ENCODE measurements at regions not wholly inside any gene's neighbourhood (a gene's known extent, or its start where the extent isn't known, plus 50 kb on each side); places are given as distances from the start of the nearest gene placed in this dataset.
"Not testable (repeated sequence)": the region's sequence is repeated elsewhere in the genome, so short reads cannot be mapped to it uniquely, and the experiment has no call there.

DNA sequence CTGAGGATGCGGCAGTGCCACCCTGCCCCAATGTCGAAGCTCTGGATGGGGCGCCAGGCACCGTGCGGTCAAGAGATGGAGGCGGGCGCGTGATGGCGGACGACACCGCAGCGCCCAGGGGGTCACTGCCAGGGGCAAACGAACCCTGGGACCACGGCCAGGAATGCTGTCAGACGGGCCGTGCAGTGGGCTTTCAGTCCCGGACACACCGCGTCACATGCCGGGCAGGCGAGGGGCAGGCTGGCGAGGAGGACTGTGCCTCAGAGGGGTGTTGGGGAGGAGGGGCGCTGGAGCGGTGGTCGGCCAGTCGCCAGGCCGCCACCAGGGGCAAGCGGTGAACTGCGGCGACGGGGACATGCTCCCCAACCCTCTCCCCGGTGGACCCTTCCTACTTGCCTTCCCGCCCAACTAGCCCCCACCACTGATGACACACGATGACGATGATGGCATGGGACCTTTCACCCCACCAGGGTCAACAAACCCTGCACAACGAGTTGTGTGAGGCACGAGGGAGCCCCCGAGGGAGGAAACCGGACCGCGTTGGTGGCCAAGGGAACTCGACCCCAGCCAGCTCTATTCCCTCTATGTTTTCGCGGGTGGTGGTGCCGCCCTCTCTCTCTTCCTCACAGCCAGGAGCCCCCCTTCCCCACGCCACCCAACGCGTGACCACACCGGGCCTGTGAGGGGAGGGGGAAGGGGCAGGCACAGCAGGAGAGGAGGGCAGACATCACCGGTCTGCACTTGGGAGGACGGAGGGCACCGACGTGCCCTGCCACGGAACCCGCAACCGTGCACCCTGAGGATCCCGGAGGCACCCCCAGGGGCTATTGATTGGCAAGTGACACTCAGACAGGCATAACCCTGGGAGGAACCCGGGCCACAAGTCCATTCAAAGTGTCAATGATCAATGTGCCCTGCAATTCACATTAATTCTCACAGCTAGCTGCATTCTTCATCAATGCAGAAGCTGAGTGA is 1960.9 kb upstream of the DEFB115 start:
- DNase-seq (ENCODE audit: low read depth in 4 of 4, low spot score in 3 of 4): no peak

GRCh38 chr20:29297411-29298270 is 1959.8 kb upstream of the DEFB115 start:
- no peak for DNase-seq (ENCODE audit: low read depth in 4 of 4, low spot score in 3 of 4)

DNA sequence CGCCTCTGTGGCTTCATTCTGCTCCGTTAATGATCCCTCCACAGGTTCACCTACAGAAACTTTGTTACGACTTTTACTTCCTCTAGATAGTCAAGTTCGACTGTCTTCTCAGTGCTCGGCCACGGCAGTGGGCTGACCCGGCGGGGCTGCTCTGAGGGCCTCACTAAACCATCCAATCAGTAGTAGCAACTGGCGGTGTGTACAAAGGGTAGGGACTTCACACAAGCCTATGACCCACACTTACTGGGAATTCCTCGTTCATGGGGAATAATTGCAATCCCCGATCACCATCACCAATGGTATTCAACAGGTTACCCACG is 1959.2 kb upstream of the DEFB115 start:
- DNase-seq (ENCODE audit: low read depth in 4 of 4, low spot score in 3 of 4): no peak

- DNase-seq (ENCODE audit: low read depth in 4 of 4, low spot score in 3 of 4): no peak
Measured at GRCh38 chr20:29298759-29299613, 1958.5 kb upstream of the DEFB115 start.

DNA sequence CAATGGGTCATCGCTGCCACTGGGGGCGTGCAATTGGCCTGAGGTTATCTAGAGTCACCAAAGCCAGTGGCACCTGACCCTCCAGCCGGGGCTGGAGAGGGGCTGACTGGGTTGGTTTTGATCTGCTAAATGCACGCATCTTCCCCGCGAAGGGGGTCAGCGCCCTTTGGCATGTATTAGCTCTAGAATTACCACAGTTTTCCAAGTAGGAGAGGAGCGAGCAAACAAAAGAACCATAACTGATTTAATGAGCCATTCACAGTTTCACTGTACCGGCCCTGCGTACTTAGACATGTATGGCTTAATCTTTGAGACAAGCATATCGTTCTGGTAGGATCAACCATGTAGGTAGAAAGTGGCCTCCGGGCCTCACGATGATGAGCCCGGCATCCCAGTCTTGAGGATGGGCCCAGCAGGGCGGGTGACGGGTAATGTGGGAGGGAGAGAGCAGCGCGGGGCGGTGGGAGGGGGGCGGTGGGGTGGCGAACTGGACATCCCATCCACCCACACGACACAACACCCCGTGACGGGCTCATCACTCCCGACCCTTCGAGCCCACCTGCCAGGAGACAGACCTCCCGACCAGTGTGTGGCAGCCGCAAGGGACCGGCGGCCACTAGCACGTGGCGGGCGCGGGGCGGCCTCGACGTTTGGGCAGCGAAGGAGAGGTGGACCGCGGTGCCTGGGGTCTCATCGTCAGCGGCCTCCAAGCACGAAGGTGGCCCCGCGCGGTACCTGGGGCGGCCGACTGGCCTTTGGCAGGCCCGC is 1957.5 kb upstream of the DEFB115 start:
- no peak for DNase-seq (ENCODE audit: low read depth in 4 of 4, low spot score in 3 of 4)

DNA sequence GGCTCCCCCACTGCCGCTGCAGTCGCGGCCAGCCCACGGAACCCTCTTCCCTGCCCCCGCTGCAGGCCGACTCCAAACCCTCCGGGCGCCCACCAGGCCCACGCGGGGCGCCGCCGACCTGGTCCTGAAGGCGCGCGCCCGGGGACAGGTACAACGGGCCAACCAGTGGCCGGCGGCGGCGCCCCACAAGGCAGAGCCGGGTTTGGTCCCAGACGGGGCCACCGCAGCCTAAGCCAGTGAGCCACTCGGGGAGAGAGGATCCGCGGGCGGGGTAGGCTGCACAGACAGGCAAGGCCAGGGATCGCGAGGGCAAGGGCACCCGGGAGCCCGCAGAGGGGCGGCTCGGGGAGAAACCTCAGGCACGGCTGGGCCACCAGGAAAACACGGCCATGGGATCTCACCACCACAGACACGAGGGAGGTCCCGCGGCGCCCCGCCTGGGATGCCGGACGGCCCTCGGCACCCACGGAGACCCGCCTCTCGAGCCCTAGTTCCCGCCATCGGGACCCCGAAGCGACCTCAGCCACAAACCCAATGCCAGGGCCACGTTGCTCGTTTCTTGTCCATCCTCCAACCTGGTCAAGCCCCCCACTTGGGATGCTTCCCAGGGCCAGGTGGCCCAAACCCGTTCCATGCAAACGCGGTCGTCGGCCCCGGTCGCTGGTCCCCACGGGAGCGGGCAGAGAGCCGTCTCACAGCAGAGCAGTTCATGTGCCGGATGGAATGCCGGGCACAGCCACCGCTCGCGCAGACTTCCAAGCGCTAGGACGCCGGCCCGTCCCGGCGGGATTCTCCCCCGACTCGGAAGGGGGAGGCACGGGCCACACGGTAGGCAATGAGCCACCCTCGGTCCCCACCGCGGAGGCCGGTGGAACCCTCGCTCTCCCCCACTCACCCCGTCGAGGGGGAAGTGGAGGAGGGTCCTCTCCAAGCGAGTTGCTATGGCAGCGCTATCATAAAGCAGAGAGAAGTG is 1956.6 kb upstream of the DEFB115 start:
- DNase-seq (ENCODE audit: low read depth in 4 of 4, low spot score in 3 of 4): no peak

GRCh38 chr20:29301624-29302259 is 1955.7 kb upstream of the DEFB115 start:
- no peak for DNase-seq (ENCODE audit: low read depth in 4 of 4, low spot score in 3 of 4)

GRCh38 chr20:29302979-29303644 is 1954.4 kb upstream of the DEFB115 start:
- DNase-seq (ENCODE audit: low read depth in 4 of 4, low spot score in 3 of 4): no peak

DNA sequence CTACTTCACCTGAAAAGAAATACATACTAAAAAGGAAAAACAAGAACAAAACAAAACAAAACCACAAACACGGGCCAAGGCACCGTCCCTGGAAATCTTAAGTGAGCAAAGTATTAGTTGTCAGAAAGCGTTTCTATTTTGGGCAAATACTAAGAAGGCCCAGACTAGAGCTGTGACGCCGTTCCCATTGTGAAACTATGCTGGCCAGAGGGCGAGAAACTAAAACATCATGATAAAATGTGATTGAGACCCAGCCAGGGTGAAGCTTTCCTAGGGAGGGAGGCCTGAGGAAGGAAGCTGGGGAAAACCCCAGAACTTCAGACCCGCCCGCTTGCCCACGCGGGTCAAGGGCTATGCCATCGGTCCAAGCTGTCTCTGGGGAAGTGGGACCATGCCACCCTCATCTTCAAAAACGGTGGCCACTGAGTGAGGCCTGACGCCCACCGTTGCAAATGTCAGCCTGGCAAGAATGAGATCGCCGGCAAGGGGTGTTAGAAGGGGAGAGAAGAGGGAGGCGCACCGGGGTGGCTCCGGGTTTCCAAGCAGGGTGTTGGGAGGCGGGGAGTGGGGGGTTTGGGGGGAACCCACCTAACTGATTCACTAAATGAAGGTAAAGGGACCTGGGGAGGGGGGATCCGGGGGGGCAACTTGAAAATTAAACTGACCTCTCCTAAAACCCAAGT is 1950.9 kb upstream of the DEFB115 start:
- no peak for DNase-seq (ENCODE audit: low read depth in 4 of 4, low spot score in 3 of 4)

DNA sequence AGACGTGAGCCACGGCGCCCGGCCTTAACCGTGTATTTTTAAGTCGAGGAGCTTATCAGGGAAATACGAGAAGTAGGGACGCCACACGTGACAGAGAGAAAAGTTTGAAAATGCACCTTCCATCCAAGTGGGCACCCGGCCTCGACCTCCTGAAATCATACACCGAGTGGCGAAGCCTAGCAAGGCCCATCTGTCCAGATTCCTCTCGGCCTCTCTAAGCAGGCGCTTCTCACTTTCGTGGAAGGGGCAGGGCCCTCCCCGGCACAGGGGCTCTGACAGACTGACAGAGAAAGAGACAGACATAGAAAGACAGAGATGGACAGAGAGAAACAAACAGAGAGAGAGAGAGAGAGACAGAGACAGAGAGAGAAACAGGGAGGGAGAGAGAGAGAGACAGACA is 1950.0 kb upstream of the DEFB115 start:
- DNase-seq (ENCODE audit: low read depth in 4 of 4, low spot score in 3 of 4): not testable (repeated sequence)

- DNase-seq (ENCODE audit: low read depth in 4 of 4, low spot score in 3 of 4): not testable (repeated sequence)
Measured at GRCh38 chr20:29308956-29309355, 1948.5 kb upstream of the DEFB115 start.

DNA sequence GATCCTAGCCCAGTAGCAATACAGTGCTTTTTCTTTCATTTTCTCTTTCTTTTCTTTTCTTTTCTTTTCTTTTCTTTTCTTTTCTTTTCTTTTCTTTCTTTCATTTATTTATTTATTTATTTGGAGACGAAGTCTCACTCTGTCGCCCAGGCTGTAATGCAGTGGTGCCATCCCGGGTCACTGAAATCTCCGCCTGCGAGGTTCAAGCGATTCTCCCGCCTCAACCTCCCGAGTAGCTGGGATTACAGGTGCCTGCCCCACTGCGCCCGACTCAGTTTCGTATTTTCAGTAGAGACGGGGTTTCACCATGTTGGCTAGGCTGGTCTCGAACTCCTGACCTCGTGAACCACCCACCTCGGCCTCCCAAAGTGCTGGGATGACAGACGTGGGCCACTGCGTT is 1948.0 kb upstream of the DEFB115 start:
- not testable (repeated sequence) for DNase-seq (ENCODE audit: low read depth in 4 of 4, low spot score in 3 of 4)

DNA sequence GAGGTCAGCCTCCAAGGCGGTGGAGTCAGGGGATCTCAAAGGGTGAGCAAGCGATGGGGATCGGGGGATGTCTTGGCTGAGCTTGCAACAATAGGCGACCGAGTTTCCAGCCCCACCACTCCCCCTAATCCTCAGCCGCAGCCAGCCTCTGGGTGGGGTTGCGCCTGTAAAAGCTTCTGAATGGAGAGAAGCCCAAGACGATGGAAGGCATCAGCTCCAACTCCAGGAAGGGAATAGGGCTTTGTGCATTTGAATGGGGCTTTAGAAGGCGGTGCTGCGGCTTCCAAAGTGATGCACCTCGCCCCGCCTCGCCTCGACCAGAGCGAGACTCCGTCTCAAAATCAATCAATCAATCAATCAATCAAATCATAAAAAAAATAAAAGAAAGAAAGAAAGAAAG is 1946.4 kb upstream of the DEFB115 start:
- DNase-seq (ENCODE audit: low read depth in 4 of 4, low spot score in 3 of 4): not testable (repeated sequence)

DNA sequence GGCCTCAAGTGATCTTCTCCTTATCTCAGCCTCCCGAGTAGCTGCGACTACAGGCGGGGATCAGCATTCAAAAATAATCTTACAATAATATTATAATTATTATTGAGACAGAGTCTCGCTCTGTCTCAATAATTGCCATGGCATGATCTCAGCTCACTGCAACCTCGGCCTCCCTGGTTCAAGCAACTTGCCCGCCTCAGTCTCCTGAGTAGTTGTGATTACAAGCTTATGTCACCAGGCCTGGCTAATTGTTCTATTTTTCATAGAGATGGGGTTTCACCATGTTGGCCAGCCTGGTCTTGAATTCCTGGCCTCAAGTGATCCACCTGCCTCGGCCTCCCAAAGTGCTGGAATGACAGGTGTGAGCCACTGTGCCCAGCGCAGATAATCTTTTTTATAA is 1944.8 kb upstream of the DEFB115 start:
- DNase-seq (ENCODE audit: low read depth in 4 of 4, low spot score in 3 of 4): not testable (repeated sequence)

DNA sequence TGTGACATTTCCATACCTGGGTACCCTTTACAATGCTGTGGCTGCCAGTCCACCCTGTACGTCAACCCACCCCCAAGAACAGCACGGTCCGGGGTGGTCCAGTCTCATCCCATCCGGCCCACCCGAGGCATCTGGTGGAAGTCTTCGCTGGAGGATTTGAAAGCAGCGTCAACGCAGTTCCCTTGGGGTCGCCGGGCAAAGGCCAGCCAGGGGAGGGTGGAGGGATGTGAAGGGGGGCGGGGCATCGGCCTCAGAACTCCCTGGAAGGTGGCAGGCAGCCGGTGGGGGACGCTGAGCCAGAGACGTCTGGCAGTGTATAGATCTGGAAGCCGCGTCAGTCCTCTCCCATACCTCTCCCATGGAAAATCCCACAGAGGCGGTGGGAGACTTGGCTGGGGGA is 1944.0 kb upstream of the DEFB115 start:
- no peak for DNase-seq (ENCODE audit: low read depth in 4 of 4, low spot score in 3 of 4)

DNA sequence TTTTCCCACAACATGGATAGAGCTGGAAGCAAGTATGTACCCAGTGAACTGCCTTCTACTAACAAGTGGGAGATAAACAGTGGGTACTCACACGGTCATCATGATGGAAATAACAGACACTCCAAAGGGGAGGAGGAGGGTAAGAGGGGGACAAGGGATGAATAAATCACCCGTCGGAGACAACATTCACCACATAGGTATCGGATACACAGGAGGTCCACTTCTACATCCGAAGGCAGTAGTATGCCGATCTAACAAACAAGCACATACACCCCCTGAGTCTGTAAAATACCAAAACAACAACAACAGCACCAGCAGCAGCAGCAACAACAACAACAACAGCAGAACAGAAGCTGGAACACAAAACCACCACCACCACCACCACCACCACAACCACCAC is 1943.2 kb upstream of the DEFB115 start:
- no peak for DNase-seq (ENCODE audit: low read depth in 4 of 4, low spot score in 3 of 4)

- no peak for DNase-seq (ENCODE audit: low read depth in 4 of 4, low spot score in 3 of 4)
Measured at GRCh38 chr20:29318871-29319461, 1938.5 kb upstream of the DEFB115 start.

Data from left renal pelvis (tissue), 4 donors.